GM23248 (cell line): ENCODE measurements at regions not wholly inside any gene's neighbourhood (a gene's known extent, or its start where the extent isn't known, plus 50 kb on each side); places are given as distances from the start of the nearest gene placed in this dataset.

ENCODE experiments used
- EZH2 ChIP-seq: fragments of 200-600 bp; sonication (generic); IDR thresholded peaks from 2 replicates; pipeline ENCODE4 v1.6.1; 2018; ENCODE audit warnings: antibody characterized with exemption, mild to moderate bottlenecking; ENCODE audit not compliant: insufficient read depth, poor library complexity, severe bottlenecking
- EZH2phosphoT487 ChIP-seq: fragments of 200-600 bp; sonication (generic); IDR thresholded peaks from 2 replicates; pipeline ENCODE4 v1.6.1; 2018; ENCODE audit warnings: antibody characterized with exemption, moderate library complexity, mild to moderate bottlenecking, low read depth; ENCODE audit not compliant: insufficient read depth

DNA sequence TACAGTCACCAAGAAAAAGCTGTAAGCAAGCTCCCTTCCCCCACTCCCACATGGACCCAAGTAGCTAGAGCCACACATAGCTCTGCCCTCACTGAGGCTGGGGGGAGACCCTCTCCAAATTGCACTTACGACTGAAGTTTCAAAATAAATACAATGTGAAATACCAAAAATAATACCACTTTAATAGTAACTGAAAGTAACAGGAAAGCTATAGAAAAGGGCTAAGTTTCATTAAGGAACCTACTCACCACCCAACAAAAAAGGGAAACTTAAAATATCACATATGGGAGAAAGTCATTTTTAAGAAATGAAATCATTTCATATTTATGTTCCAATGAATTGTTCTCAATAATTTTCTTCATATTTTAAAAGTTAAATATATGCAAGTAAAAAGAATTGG is 130.4 kb upstream of the UBE2E2 start:
- TF ChIP-seq EZH2phosphoT487 (no peak), EZH2 (no peak)
